ENCODE measurements at regions not wholly inside any gene's neighbourhood (a gene's known extent, or its start where the extent isn't known, plus 50 kb on each side); places are given as distances from the start of the nearest gene placed in this dataset.

DNA sequence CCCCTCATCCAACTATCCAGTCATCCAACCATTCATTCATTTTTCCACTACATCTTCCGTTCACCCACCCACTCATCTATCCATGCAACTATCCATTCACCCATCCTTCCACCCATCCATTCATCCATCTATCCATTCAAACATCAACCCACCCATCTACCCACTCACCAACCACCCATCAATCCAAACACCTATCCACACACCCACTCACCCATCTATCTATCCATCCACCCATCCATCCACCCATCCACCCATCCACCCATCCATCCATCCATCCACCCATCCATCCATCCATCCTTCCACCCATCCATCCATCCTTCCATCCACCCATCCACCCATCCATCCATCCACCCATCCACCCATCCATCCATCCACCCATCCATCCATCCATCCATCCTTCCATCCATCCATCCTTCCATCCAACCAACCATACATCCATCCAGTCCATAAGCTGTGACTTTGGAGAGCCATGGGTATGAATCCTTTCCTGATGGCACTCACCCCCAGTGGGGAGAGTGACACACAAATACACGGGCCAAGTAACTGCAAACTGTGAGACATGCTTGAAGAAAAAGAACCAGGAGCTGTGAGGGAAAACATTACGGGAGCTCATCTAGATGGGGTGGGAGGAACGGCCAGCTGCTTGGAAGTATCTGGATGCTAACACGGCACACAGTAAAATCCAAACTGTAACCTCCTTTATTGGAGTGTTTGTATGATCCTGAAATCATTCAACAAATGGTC lies 100.0 kb upstream of the TNRC6C start:
- TF ChIP-seq ZSCAN22 (CRISPR knock-in tag; IDR thresholded peaks at IDR 0.05) (no peak), SP2 (CRISPR knock-in tag; IDR thresholded peaks at IDR 0.05) (no peak), ZBTB21 (CRISPR knock-in tag; IDR thresholded peaks at IDR 0.05) (no peak), ZBTB1 (CRISPR knock-in tag; IDR thresholded peaks at IDR 0.05; ENCODE audit: borderline replicate concordance) (no peak)
- TF ChIP-seq, protein P1, sequence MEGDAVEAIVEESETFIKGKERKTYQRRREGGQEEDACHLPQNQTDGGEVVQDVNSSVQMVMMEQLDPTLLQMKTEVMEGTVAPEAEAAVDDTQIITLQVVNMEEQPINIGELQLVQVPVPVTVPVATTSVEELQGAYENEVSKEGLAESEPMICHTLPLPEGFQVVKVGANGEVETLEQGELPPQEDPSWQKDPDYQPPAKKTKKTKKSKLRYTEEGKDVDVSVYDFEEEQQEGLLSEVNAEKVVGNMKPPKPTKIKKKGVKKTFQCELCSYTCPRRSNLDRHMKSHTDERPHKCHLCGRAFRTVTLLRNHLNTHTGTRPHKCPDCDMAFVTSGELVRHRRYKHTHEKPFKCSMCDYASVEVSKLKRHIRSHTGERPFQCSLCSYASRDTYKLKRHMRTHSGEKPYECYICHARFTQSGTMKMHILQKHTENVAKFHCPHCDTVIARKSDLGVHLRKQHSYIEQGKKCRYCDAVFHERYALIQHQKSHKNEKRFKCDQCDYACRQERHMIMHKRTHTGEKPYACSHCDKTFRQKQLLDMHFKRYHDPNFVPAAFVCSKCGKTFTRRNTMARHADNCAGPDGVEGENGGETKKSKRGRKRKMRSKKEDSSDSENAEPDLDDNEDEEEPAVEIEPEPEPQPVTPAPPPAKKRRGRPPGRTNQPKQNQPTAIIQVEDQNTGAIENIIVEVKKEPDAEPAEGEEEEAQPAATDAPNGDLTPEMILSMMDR (CRISPR knock-in tag; IDR thresholded peaks at IDR 0.05), result no peak
- TF ChIP-seq, protein P2, sequence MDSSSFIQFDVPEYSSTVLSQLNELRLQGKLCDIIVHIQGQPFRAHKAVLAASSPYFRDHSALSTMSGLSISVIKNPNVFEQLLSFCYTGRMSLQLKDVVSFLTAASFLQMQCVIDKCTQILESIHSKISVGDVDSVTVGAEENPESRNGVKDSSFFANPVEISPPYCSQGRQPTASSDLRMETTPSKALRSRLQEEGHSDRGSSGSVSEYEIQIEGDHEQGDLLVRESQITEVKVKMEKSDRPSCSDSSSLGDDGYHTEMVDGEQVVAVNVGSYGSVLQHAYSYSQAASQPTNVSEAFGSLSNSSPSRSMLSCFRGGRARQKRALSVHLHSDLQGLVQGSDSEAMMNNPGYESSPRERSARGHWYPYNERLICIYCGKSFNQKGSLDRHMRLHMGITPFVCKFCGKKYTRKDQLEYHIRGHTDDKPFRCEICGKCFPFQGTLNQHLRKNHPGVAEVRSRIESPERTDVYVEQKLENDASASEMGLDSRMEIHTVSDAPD (CRISPR knock-in tag; IDR thresholded peaks at IDR 0.05), result no peak

Data from HepG2 (cell line).